Left renal cortex interstitium (tissue), 4 donors: ENCODE measurements at regions not wholly inside any gene's neighbourhood (a gene's known extent, or its start where the extent isn't known, plus 50 kb on each side); places are given as distances from the start of the nearest gene placed in this dataset.

Experiments used
- DNase-seq, 4 donors: peaks; one replicate each; pipeline ENCODE4 v3.0.0-alpha.2; 2013; ENCODE audit warnings: low read depth in 4 of 4, low spot score in 2 of 4, missing footprints in 1 of 4

GRCh38 chr16:80427795-80428194, 113.0 kb upstream of the DYNLRB2 start:
- DNase-seq: no peak

DNA sequence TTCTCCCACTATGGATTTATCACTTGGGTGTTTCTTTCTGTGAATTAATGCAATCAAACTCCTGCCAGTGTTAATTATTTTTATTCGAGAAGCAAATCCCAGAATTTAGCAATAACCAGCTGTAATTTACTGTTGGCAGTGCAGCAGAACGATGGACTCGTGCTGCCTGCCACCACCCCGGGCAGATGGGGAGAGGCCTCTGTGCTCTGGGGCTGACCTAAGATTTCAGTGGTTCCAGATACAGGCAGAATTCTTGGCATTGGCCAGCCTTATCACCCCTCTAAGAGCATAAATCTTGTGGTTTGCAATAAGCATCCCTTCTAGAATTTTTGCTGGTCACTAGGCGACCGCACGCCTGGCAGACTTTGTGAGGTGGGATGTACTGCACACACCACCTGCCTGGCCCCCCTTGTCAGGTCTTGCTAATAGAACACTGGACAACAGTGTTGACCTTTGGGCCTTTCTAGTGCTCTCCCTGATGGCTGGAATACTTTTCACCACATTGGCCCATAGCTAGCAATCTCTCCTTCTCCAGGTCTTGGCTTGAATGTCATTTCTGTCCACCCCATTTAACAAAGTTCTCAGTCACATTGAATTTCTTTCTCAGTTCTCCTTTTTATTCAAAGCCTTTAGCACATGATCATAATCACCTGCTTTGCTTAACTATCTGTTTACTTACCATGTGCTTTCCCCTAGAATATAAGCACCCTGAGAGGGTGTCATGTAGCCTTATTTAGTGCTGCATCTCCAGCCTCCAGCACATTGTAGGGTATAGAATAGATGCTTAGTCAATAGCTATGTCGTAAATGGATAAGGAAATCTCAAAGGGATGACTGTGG, 122.1 kb upstream of the DYNLRB2 start:
- no peak for DNase-seq

- DNase-seq: no peak
Observed at GRCh38 chr16:80417706-80418271, 123.0 kb upstream of the DYNLRB2 start.

GRCh38 chr16:80408014-80408413, 132.8 kb upstream of the DYNLRB2 start:
- DNase-seq: no peak

DNA sequence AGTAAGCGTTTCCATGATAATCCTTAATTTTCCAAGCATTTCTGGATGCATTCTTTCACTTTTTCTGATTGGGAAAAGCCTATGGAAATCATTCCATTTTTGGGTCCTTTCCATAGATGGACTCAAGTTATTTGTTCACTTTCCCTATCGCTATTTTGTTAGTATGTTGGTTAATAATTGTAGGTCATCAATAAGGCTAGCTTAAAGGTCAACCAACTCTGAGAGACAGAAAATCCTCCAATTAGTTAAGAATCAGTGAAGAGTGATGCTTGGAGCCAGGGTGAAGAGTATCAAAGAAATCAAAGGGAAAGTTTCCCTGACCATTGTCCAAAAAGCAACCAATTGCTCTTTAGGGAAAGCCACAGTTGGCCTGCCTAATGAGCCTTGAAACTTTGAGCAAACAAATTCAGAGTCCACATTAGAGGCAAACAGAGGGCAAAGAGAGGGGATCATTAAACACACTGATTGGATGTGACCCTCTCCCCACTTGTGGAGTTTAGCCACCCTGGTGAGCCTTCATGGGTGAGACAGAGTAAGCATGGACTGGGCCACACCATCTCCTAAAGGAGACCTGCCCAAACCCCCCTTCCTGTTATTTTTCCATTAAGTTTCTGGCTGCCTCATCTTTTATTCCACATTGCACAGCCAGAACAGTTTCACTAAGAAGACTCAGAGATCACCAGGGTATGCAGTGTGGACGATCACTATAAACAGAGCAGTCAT, 133.4 kb upstream of the DYNLRB2 start:
- peak in 2 of 4 donors; percentile 45 to 51 for DNase-seq

DNA sequence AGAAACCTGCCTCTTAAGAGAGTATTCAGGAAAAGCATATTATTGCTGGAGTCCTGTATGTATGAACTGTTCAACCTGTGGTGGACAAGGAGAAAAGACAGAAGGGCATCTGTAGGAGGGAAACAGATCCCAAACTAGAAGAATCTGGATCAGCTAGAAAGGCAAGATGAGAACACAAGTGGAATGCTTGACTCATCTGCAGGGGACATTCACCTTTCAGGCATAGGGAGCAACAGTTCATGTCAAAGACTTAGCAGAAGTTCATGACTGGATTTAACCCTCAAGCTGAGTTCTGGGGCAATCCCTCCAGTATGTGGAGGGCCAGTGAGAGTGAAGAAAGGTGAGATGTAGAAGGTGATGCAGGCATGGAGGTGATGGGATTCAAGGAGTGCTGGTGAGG, 135.9 kb upstream of the DYNLRB2 start:
- no peak for DNase-seq

DNA sequence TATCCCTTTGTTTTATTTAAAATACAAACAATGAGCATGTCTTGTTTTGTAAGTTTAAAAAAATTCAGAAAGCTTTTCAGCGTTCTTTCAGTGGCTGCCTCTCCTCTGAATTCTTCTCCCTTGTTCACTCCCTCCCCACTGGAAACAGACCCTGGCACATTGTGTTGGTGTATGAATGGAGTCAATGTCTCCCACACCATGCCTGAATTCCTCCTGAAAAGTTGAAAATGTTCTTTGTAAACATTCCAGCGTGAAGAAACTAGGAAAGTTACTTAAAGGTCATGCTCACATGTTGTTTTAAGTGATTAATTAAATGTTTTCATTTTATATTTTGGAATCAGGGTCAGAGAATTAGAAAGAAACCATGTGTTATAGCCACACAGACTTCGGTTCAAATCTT, 136.9 kb upstream of the DYNLRB2 start:
- DNase-seq: no peak

GRCh38 chr16:80390871-80391489, 149.8 kb upstream of the DYNLRB2 start:
- no peak for DNase-seq

DNA sequence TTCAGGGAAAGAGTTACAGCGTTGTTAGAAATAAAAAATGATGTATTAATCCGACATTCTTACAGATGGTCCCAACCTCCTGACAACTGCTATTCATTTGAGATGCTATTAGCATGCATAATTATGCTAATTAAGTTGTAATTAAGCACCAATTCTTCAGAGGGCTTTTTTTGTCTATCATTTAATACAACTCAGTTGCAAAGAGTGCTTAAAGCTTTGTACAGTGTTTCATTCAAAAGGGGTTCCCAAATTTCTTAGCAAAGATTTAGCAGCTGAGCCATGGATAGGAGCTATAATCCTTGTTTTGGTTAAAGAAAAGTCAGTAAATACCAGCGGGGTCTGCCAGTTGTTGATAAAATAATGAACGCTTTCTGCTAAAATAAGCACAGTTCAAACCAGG, 150.7 kb upstream of the DYNLRB2 start:
- DNase-seq: no peak

- no peak for DNase-seq
Observed at GRCh38 chr16:80389338-80389737, 151.5 kb upstream of the DYNLRB2 start.

- DNase-seq: no peak
Observed at GRCh38 chr16:80387318-80387921, 153.4 kb upstream of the DYNLRB2 start.

- no peak for DNase-seq
Observed at GRCh38 chr16:80384862-80385261, 155.9 kb upstream of the DYNLRB2 start.

DNA sequence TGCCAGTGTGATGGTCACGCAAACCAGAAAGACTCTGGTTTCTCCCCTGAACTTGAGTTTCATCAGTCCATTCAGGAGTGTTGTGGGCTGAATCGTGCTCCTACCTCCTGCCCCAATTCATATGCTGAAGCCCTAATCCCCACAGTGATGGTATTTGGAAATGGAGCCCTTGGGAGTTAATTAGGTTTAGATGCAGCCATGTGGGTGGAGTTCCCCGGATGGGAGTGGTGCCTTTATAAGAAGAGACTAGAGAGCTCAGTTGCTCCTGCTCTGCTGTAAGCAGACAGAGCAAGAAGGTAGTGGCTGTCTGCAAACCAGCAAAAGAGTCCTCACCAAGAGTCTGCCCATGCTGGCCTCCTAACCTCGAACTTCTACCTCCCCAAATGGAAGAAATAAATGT, 160.3 kb upstream of the DYNLRB2 start:
- no peak for DNase-seq

GRCh38 chr16:80377096-80377956, 163.5 kb upstream of the DYNLRB2 start:
- no peak for DNase-seq

DNA sequence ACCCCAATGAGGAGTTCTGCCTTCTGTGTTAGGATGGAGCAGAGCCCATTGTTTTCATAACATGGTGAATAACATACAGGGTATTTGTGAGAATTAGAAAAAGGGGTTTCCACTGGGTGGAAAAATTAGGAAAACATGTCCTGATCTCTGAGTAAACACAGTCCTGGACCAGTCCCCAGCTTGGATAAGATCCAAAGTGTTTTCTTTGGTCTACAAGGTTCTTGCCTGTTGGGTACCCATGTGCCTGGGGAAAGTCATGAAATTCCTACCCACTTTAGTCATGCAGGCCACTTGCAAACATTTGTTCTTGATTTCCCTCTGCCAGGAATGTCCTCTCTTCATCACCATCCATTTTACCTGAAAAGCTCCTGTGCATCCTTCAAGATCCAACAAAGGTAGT, 164.8 kb upstream of the DYNLRB2 start:
- no peak for DNase-seq

GRCh38 chr16:80375513-80375912, 165.3 kb upstream of the DYNLRB2 start:
- no peak for DNase-seq

DNA sequence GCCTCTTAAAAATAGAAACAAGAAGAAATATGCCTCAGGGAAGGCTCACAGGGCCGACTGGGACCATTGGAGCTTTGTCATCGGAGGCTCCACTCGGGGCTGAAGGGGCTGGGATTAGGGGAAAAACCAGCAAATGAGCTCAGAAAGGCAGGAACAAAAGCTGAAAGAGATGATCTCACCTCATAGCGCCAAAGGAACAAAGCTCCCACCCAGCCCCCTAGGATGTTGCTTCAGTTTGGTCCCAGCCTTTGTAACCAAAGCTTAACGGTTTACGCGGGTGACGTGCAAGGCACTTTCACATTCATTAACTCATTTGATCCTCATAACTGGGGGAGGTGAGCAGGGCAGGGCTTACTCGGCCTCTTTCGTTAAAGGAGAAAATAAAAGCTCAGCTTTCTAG, 168.5 kb upstream of the DYNLRB2 start:
- no peak for DNase-seq

- DNase-seq: peak in 1 of 4 donors; percentile 47
Observed at GRCh38 chr16:80369138-80369958, 171.4 kb upstream of the DYNLRB2 start.

DNA sequence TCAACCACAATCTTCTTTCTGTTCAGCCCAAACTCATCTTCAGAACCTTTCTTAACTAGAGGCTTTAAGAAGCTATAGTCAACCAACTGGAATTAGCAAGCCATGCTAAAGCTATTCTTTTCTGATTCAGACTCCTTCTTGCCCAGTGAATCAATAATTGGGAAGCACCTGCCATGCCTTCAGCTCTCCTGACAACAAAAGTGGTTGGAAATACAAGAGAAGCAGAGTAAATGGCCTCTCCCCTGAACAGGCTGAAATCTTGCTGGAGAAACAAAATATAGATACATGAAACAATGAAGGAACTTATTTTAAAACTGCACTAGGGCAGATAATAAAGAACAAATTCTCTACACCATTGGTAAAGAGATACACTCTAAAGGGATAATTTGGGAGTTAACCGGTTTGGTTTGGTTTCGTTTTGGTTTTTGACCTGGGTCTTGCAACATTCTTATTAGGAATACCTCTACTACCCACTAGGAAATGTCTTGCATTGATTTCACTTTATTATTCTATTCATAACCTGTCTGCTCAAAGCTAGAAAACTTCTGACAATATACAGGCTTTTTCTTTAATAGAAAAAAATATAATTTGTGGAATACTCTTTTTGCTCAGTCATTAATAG, 173.6 kb upstream of the DYNLRB2 start:
- DNase-seq: no peak
